Lower leg skin (tissue), 4 donors: ENCODE measurements at regions not wholly inside any gene's neighbourhood (a gene's known extent, or its start where the extent isn't known, plus 50 kb on each side); places are given as distances from the start of the nearest gene placed in this dataset.

Experiments used
- DNase-seq, 2 donors: peaks; one replicate each; pipeline ENCODE4 v3.0.0-alpha.2; 2019; ENCODE audit warnings: low spot score in 2 of 2
- H3K4me3 ChIP-seq: fragments of 200-600 bp; sonication (generic); 2 replicates; pipeline ENCODE4 v1.5.1; 2017; ENCODE audit warnings: mild to moderate bottlenecking, low read depth; ENCODE audit not compliant: poor library complexity, severe bottlenecking
- CTCF ChIP-seq, 3 donors: fragments of 450-650 bp; IDR thresholded peaks; one replicate each; pipeline ENCODE4 v1.5.1; 2016; ENCODE audit warnings: antibody characterized with exemption in 3 of 3, mild to moderate bottlenecking in 3 of 3, moderate library complexity in 2 of 3
- POLR2A ChIP-seq, 2 donors: fragments of 450-650 bp; IDR thresholded peaks; one replicate each; pipeline ENCODE4 v1.6.1; 2016 to 2017; ENCODE audit warnings: antibody characterized with exemption in 2 of 2, mild to moderate bottlenecking in 1 of 2, moderate library complexity in 1 of 2
- WGBS, 2 donors: methylation state at CpG; one replicate each; pipeline ENCODE4 v1.1.5; 2018; 5-methylcytosine and 5-hydroxymethylcytosine counted together
- intact Hi-C: fragments of 100-400 bp; cut with DNase I; formaldehyde crosslinking; loops from one replicate; pipeline ENCODE4 v1.15.0; 2023; ENCODE audit warnings: low total_unique reads

DNA sequence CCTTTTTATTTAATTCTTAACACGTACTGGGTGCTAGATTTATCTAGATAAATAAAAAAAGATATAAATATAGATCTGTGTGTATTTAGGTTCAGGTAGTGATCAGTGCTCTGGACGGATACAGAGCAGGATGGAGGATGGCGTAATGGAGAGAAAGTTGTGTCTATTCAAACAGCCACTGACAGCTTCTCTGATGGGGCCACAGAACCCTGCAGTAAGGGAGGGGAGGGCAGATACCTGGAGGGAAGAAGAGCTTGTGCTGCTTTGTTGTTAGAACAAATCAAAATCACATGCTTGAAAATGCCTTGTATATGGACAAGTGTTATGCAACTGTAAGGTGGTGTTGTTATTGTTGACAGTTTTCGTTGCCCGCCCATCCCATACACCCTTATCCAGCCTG is 170.2 kb downstream of the UTP18 start:
- no peak overlapping the region for H3K4me3 ChIP-seq
- TF ChIP-seq CTCF (IDR thresholded peaks at IDR 0.05) = no peak
- 89 to 91% methylated on average over 5 of the region's 5 CpGs for WGBS, 2 donors
- DNase-seq = no peak
- intact Hi-C loops = no loop called here

DNA sequence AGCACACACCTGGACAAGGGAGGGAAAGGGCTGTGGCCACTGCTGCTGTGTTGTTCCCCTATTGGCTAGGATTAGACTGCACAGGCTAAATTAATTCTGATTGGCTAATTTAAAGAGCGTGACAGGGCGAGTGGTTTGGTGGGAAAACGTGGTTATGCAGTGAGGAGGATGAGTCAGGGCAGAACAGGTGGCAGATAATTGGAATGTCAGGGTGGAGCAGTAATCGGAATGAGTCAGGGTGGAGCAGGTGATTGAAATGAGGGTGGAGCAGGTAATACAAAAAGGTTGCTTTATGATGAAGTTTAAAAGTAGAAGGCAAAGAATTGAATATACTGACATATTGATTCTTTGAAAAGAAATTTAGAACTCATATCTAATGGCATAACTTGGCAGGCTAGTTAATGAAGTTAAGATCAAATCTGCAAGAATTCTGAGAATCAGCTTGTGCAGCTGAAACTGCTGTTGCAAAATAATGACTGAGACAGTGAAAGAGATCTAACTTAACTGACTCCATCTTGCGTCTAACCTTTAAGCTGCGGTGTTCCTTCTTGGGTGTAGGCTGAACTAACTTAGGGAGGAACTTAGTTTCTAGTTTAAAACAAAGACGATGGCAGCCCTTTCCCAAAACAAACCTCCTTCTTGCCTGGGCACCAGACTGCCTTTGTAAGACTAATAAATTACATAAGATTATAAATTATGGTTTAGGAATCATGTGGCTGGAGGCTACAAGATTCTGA is 174.3 kb downstream of the UTP18 start:
- TF ChIP-seq CTCF (IDR thresholded peaks at IDR 0.05) = no peak
- TF ChIP-seq POLR2A (IDR thresholded peaks at IDR 0.05) = no peak
- intact Hi-C loops = no loop called here
- WGBS, 2 donors = 47 to 48% methylated on average over 7 of the region's 7 CpGs
- no peak overlapping the region for H3K4me3 ChIP-seq
- no peak for DNase-seq

GRCh38 chr17:51435171-51435552 is 174.8 kb downstream of the UTP18 start:
- WGBS, 2 donors = 42 to 55% methylated on average over 3 of the region's 3 CpGs
- intact Hi-C loops = no loop called here

DNA sequence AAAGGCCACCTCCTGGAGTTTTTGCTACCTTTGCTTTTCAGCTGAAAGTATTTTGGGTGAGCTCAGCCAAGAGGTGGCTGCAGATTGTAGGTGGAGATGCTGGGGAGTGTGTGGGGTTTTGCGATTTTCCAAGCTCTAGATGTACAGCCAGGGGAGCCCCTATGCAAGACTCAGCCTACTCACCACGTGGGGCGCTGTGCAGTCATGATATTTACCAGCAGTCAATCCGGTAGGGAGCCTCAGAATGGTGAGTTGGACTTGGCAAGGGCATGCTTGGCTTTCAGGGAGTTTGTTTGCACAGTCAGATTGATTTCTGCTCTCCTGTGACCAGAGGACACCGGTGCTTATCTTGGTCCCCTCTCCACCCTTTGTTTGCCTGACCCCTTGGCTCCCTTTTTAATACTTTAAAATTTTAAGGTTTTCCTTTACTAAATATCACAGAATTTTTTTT is 175.3 kb downstream of the UTP18 start:
- no peak overlapping the region for H3K4me3 ChIP-seq
- TF ChIP-seq CTCF (IDR thresholded peaks at IDR 0.05) (no peak), POLR2A (IDR thresholded peaks at IDR 0.05) (no peak)
- intact Hi-C loops = no loop called here
- 27 to 30% methylated on average over 5 of the region's 5 CpGs for WGBS, 2 donors
- DNase-seq = no peak

More at GRCh38 chr17:51435171-51435552, 174.8 kb downstream of the UTP18 start:
- no peak for DNase-seq
- TF ChIP-seq POLR2A (IDR thresholded peaks at IDR 0.05) (no peak), CTCF (IDR thresholded peaks at IDR 0.05) (no peak)
- no peak overlapping the region for H3K4me3 ChIP-seq

GRCh38 chr17:51439395-51440229 is 179.3 kb downstream of the UTP18 start:
- no peak for TF ChIP-seq CTCF (IDR thresholded peaks at IDR 0.05)
- TF ChIP-seq POLR2A (IDR thresholded peaks at IDR 0.05) = no peak
- intact Hi-C loops = no loop called here
- 54 to 59% methylated on average over 8 of the region's 8 CpGs for WGBS, 2 donors
- no peak overlapping the region for H3K4me3 ChIP-seq
- DNase-seq = no peak
